C4-2B (cell line): ENCODE measurements at regions not wholly inside any gene's neighbourhood (a gene's known extent, or its start where the extent isn't known, plus 50 kb on each side); places are given as distances from the start of the nearest gene placed in this dataset.

ENCODE experiments used
- ZFX ChIP-seq: fragments of 450-650 bp; IDR thresholded peaks from 2 replicates; pipeline ENCODE4 v1.6.1; 2017
- TF ChIP-seq, protein P1 (sequence below): fragments of 450-650 bp; conservative IDR thresholded peaks from 2 replicates; pipeline ENCODE4 v1.5.1; 2017; ENCODE audit warnings: mild to moderate bottlenecking

DNA sequence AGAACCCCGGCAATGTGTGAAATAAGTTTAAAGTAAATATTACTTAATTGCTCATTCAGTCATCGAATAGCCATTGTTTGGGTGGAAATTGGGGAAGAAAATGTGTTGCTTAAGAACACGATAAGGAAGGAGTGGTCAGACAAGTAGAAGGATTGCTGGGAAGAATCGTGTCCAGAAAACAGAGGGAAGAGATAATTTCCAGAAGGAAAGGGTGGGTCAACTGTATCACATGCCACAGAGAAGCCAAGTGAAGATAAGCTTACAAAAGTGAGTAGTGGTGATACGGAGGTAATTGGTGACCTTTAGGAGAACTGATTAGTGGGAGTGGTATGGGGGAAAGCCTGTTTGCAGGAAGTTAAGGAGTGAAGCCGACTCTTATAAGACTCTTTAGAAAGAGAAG is 306.2 kb downstream of the SOX4 start:
- TF ChIP-seq, protein P1, sequence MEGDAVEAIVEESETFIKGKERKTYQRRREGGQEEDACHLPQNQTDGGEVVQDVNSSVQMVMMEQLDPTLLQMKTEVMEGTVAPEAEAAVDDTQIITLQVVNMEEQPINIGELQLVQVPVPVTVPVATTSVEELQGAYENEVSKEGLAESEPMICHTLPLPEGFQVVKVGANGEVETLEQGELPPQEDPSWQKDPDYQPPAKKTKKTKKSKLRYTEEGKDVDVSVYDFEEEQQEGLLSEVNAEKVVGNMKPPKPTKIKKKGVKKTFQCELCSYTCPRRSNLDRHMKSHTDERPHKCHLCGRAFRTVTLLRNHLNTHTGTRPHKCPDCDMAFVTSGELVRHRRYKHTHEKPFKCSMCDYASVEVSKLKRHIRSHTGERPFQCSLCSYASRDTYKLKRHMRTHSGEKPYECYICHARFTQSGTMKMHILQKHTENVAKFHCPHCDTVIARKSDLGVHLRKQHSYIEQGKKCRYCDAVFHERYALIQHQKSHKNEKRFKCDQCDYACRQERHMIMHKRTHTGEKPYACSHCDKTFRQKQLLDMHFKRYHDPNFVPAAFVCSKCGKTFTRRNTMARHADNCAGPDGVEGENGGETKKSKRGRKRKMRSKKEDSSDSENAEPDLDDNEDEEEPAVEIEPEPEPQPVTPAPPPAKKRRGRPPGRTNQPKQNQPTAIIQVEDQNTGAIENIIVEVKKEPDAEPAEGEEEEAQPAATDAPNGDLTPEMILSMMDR = no peak
- no peak for TF ChIP-seq ZFX
